Endodermal cell (in vitro differentiated cells): ENCODE measurements at regions not wholly inside any gene's neighbourhood (a gene's known extent, or its start where the extent isn't known, plus 50 kb on each side); places are given as distances from the start of the nearest gene placed in this dataset.

Experiments used
- DNase-seq: peaks from one replicate; pipeline ENCODE4 v3.0.0-alpha.2; 2017
- H3K27ac ChIP-seq: 2 replicates; pipeline ENCODE4 v1.5.1; 2013; ENCODE audit warnings: mild to moderate bottlenecking, low read depth, low read length, moderate library complexity
- H3K27me3 ChIP-seq: 2 replicates; pipeline ENCODE4 v1.6.1; 2013; ENCODE audit warnings: mild to moderate bottlenecking, low read length, moderate library complexity; ENCODE audit not compliant: insufficient read depth, control insufficient read depth, poor library complexity, severe bottlenecking
- H3K36me3 ChIP-seq: 2 replicates; pipeline ENCODE4 v1.7.0; 2013; ENCODE audit warnings: mild to moderate bottlenecking, low read length, moderate library complexity; ENCODE audit not compliant: control insufficient read depth, insufficient read depth
- H3K4me1 ChIP-seq: one replicate; pipeline ENCODE4 v1.7.0; 2013; ENCODE audit warnings: low read length; ENCODE audit not compliant: control insufficient read depth, insufficient read depth
- H3K4me3 ChIP-seq: 2 replicates; pipeline ENCODE4 v1.5.1; 2013; ENCODE audit warnings: mild to moderate bottlenecking, low read length, moderate library complexity
- H3K9ac ChIP-seq: 2 replicates; pipeline ENCODE4 v1.6.1; 2013; ENCODE audit warnings: mild to moderate bottlenecking, low read length, moderate library complexity; ENCODE audit not compliant: poor library complexity, severe bottlenecking; ENCODE audit errors: extremely low read depth
- H3K9me3 ChIP-seq: 2 replicates; pipeline ENCODE4 v1.6.1; 2013; ENCODE audit warnings: mild to moderate bottlenecking, low read length, moderate library complexity; ENCODE audit not compliant: control insufficient read depth
- H3K27ac Mint-ChIP-seq: 2 replicates; pipeline ENCODE4 v1.8.0; 2020; ENCODE audit warnings: mixed read lengths
- H3K27me3 Mint-ChIP-seq: 2 replicates; pipeline ENCODE4 v1.8.0; 2021; ENCODE audit warnings: mild to moderate bottlenecking, mixed read lengths; ENCODE audit not compliant: insufficient read depth
- H3K36me3 Mint-ChIP-seq: 2 replicates; pipeline ENCODE4 v1.8.0; 2020; ENCODE audit warnings: low read depth, mixed read lengths
- H3K4me1 Mint-ChIP-seq: 2 replicates; pipeline ENCODE4 v1.8.0; 2020; ENCODE audit warnings: mixed read lengths
- H3K4me3 Mint-ChIP-seq: 2 replicates; pipeline ENCODE4 v1.8.0; 2020; ENCODE audit warnings: mild to moderate bottlenecking, moderate library complexity, mixed read lengths
- H3K9me3 Mint-ChIP-seq: 2 replicates; pipeline ENCODE4 v1.8.0; 2020; ENCODE audit warnings: mild to moderate bottlenecking, mixed read lengths
- WGBS, 2 experiments: methylation state at CpG; one replicate each; pipeline versions ENCODE4 v1.1.5 to v1.1.7; 2013; ENCODE audit warnings: missing lambda C conversion rate in 2 of 2, mixed read lengths in 1 of 2; ENCODE audit not compliant: insufficient coverage in 1 of 2, insufficient read length in 1 of 2; 5-methylcytosine and 5-hydroxymethylcytosine counted together
- TF ChIP-seq, protein P1 (sequence below): fragments of 200-600 bp; sonication (generic); conservative IDR thresholded peaks from 2 replicates; pipeline ENCODE4 v1.5.0; 2021; ENCODE audit warnings: antibody characterized with exemption, mild to moderate bottlenecking

- H3K36me3 Mint-ChIP-seq, result no peaks in the 10 kb centered on the region
- no peaks in the 10 kb centered on the region for H3K4me1 ChIP-seq
- no peak overlapping the region for H3K27ac Mint-ChIP-seq
- 92 to 95% methylated on average over 2 to 3 of the region's 3 CpGs for WGBS, 2 experiments
- no peak overlapping the region for H3K27ac ChIP-seq
- no peak overlapping the region for H3K9ac ChIP-seq
- H3K4me3 ChIP-seq, result no peak overlapping the region
- no peaks in the 10 kb centered on the region for H3K36me3 ChIP-seq
- H3K4me1 Mint-ChIP-seq, result no peaks in the 10 kb centered on the region
- no peaks in the 10 kb centered on the region for H3K27me3 ChIP-seq
- H3K9me3 ChIP-seq, result no peaks in the 10 kb centered on the region
- peaks cover 3% of the 10 kb centered on the region for H3K9me3 Mint-ChIP-seq
- no peak overlapping the region for H3K4me3 Mint-ChIP-seq
- TF ChIP-seq, protein P1, sequence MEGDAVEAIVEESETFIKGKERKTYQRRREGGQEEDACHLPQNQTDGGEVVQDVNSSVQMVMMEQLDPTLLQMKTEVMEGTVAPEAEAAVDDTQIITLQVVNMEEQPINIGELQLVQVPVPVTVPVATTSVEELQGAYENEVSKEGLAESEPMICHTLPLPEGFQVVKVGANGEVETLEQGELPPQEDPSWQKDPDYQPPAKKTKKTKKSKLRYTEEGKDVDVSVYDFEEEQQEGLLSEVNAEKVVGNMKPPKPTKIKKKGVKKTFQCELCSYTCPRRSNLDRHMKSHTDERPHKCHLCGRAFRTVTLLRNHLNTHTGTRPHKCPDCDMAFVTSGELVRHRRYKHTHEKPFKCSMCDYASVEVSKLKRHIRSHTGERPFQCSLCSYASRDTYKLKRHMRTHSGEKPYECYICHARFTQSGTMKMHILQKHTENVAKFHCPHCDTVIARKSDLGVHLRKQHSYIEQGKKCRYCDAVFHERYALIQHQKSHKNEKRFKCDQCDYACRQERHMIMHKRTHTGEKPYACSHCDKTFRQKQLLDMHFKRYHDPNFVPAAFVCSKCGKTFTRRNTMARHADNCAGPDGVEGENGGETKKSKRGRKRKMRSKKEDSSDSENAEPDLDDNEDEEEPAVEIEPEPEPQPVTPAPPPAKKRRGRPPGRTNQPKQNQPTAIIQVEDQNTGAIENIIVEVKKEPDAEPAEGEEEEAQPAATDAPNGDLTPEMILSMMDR, result no peak
- H3K27me3 Mint-ChIP-seq, result no peaks in the 10 kb centered on the region
- no peak for DNase-seq
Observed at GRCh38 chr4:60657041-60657440, 543.1 kb upstream of the ADGRL3 start.

DNA sequence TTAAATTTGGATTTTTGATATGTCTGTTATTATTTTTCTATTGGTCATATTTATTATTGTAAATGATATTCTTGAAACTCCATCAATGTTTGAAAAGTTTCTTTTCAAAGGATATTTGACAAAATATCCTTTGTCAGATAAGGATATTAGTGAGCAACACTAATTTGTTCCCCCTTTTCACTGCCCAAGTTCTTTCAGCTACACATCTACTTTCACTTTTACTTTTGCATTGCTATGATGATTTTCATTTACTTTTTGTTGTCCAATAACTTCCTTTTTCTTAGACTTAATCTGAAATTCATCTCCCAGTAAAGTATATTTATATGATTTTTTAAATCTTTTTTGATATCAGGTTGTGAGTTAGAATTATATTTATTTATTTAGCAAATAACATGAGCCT, 542.3 kb upstream of the ADGRL3 start:
- Histone ChIP-seq H3K4me3 (no peak overlapping the region), H3K4me1 (no peaks in the 10 kb centered on the region), H3K27ac (no peak overlapping the region), H3K27me3 (no peaks in the 10 kb centered on the region), H3K36me3 (no peaks in the 10 kb centered on the region), H3K9ac (no peak overlapping the region), H3K9me3 (no peaks in the 10 kb centered on the region)
- TF ChIP-seq, protein P1, result no peak
- Mint-ChIP-seq H3K36me3 (no peaks in the 10 kb centered on the region), H3K4me1 (no peaks in the 10 kb centered on the region), H3K27ac (no peak overlapping the region), H3K27me3 (no peaks in the 10 kb centered on the region), H3K9me3 (peaks cover 3% of the 10 kb centered on the region), H3K4me3 (no peak overlapping the region)
- DNase-seq, result no peak

DNA sequence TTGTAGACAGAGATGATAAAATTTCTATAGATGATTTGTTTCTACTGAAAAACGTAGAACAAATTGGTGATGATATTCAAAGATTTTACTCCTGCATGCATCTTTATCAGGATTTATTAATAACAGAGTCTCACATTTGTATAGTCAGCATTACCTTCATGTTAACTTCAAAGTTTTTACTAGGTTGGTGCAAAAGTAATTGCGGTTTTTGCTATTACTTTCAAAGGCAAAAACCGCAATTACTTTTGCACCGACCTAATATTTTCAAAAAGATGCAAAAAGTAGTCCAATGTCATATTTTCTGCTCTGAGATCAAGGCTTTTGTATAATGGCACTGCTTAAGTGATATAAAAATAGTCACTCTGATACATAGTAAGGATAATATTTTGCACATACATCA, 536.4 kb upstream of the ADGRL3 start:
- H3K36me3 Mint-ChIP-seq, result no peaks in the 10 kb centered on the region
- TF ChIP-seq, protein P1, result no peak
- no peaks in the 10 kb centered on the region for H3K4me1 Mint-ChIP-seq
- no peak overlapping the region for H3K4me3 ChIP-seq
- no peak overlapping the region for H3K27ac ChIP-seq
- H3K27me3 ChIP-seq, result no peaks in the 10 kb centered on the region
- no peak for DNase-seq
- peaks cover 2% of the 10 kb centered on the region for H3K9me3 Mint-ChIP-seq
- no peak overlapping the region for H3K27ac Mint-ChIP-seq
- no peaks in the 10 kb centered on the region for H3K27me3 Mint-ChIP-seq
- WGBS, 2 experiments, result 74 to 92% methylated on average over 3 to 4 of the region's 4 CpGs
- H3K4me3 Mint-ChIP-seq, result no peak overlapping the region
- no peaks in the 10 kb centered on the region for H3K9me3 ChIP-seq
- no peaks in the 10 kb centered on the region for H3K4me1 ChIP-seq
- no peaks in the 10 kb centered on the region for H3K36me3 ChIP-seq
- no peak overlapping the region for H3K9ac ChIP-seq
